ENCODE measurements at regions not wholly inside any gene's neighbourhood (a gene's known extent, or its start where the extent isn't known, plus 50 kb on each side); places are given as distances from the start of the nearest gene placed in this dataset.

- TF ChIP-seq CTCF (IDR thresholded peaks at IDR 0.05): no peak
- no peak for TF ChIP-seq POLR2A (IDR thresholded peaks at IDR 0.05)
- Histone ChIP-seq H3K9me3 (no peaks in the 10 kb centered on the region), H3K4me3 (no peak overlapping the region), H3K27ac (no peak overlapping the region), H3K27me3 (no peaks in the 10 kb centered on the region), H3K4me1 (no peaks in the 10 kb centered on the region), H3K36me3 (no peaks in the 10 kb centered on the region)
- ATAC-seq (no peak), DNase-seq (no peak)
- intact Hi-C loops (cut with DNase I): no loop called here
- WGBS (ENCODE audit: insufficient coverage, low coverage, low lambda C conversion rate, missing lambda C conversion rate): 33% methylated on average over 1 of the region's 1 CpG
Measured at GRCh38 chr5:160930406-160930805, 78.4 kb upstream of the ATP10B start.

GRCh38 chr5:160929906-160930305 is 77.9 kb upstream of the ATP10B start:
- no peak for TF ChIP-seq CTCF (IDR thresholded peaks at IDR 0.05)
- Histone ChIP-seq H3K9me3 (no peaks in the 10 kb centered on the region), H3K4me1 (no peaks in the 10 kb centered on the region), H3K4me3 (no peak overlapping the region), H3K27me3 (no peaks in the 10 kb centered on the region), H3K36me3 (no peaks in the 10 kb centered on the region), H3K27ac (no peak overlapping the region)
- 87% methylated on average over 3 of the region's 3 CpGs for WGBS (ENCODE audit: insufficient coverage, low coverage, low lambda C conversion rate, missing lambda C conversion rate)
- DNase-seq: no peak
- intact Hi-C loops (cut with DNase I): no loop called here
- no peak for ATAC-seq

DNA sequence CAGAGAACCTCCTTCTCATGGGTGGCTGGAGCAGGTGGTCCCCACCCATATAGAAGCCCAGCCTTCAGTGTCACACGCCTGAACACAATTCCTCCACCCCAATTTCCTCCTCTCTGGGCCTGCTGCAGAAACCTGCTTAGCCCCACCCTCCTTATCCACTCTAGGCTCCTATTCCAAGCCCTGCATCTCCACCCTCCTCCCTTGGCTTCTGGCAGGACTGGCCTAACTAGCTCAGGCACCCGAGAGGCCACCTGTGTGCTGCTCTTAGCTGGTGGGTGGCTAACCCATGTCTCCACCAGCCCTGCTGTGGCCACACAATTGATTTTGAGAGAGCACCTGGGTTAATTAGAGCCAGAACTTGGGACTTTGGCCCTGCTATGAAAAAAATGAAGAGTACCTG is 77.3 kb upstream of the ATP10B start:
- no peaks in the 10 kb centered on the region for H3K9me3 ChIP-seq
- no peak overlapping the region for H3K27ac ChIP-seq
- no peaks in the 10 kb centered on the region for H3K4me1 ChIP-seq
- WGBS (ENCODE audit: insufficient coverage, low coverage, low lambda C conversion rate, missing lambda C conversion rate): no CpG with 5 or more reads among the region's 2 CpGs
- intact Hi-C loops (cut with DNase I): no loop called here
- ATAC-seq (no peak), DNase-seq (no peak)
- no peak overlapping the region for H3K4me3 ChIP-seq
- H3K36me3 ChIP-seq: no peaks in the 10 kb centered on the region
- no peaks in the 10 kb centered on the region for H3K27me3 ChIP-seq
- no peak for TF ChIP-seq POLR2A (IDR thresholded peaks at IDR 0.05)
- no peak for TF ChIP-seq CTCF (IDR thresholded peaks at IDR 0.05)

GRCh38 chr5:160926428-160926827 is 74.4 kb upstream of the ATP10B start:
- DNase-seq: no peak
- ATAC-seq: no peak
- intact Hi-C loops (cut with DNase I): no loop called here
- Histone ChIP-seq H3K9me3 (no peaks in the 10 kb centered on the region), H3K4me3 (no peak overlapping the region), H3K36me3 (no peaks in the 10 kb centered on the region), H3K27me3 (no peaks in the 10 kb centered on the region), H3K4me1 (no peaks in the 10 kb centered on the region), H3K27ac (no peak overlapping the region)
- WGBS (ENCODE audit: insufficient coverage, low coverage, low lambda C conversion rate, missing lambda C conversion rate): 38% methylated on average over 6 of the region's 6 CpGs
- TF ChIP-seq POLR2A (IDR thresholded peaks at IDR 0.05): no peak
- no peak for TF ChIP-seq CTCF (IDR thresholded peaks at IDR 0.05)

DNA sequence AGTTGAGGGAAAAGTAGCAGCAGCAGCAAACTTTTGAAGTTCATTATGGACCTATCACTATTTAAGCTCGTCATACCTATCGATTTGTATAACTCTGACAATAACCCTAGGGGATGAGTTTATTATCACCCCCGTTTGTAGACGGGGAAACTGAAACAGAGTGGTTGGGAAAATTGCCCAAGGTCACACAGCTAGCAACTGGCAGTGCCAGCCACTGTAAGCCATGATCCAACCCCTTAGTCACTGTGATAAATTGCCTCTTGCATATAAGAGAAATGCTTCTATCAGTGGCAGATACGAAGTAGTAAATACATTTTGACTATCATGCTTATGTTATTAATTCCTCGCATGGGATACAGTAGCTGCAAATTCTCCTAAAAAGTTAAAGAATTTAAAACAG is 73.3 kb upstream of the ATP10B start:
- ATAC-seq (no peak), DNase-seq (no peak)
- intact Hi-C loops (cut with DNase I): no loop called here
- H3K4me1 ChIP-seq: no peaks in the 10 kb centered on the region
- no peaks in the 10 kb centered on the region for H3K27me3 ChIP-seq
- H3K4me3 ChIP-seq: no peak overlapping the region
- H3K9me3 ChIP-seq: no peaks in the 10 kb centered on the region
- TF ChIP-seq POLR2A (IDR thresholded peaks at IDR 0.05) (no peak), CTCF (IDR thresholded peaks at IDR 0.05) (no peak)
- no peaks in the 10 kb centered on the region for H3K36me3 ChIP-seq
- no peak overlapping the region for H3K27ac ChIP-seq
- WGBS (ENCODE audit: insufficient coverage, low coverage, low lambda C conversion rate, missing lambda C conversion rate): 50% methylated on average over 5 of the region's 6 CpGs

Data from right lobe of liver (tissue), 6 donors.